SKM-1 treated with dmso at 0.1 percent for 144 hours (cell line): ENCODE measurements at regions not wholly inside any gene's neighbourhood (a gene's known extent, or its start where the extent isn't known, plus 50 kb on each side); places are given as distances from the start of the nearest gene placed in this dataset.
"Not testable (repeated sequence)": the region's sequence is repeated elsewhere in the genome, so short reads cannot be mapped to it uniquely, and the experiment has no call there.

Source experiments
- DNase-seq: peaks from one replicate; lab custom pipeline; 2025; ENCODE audit not compliant: unreplicated experiment; lab: John Stamatoyannopoulos, UW

DNA sequence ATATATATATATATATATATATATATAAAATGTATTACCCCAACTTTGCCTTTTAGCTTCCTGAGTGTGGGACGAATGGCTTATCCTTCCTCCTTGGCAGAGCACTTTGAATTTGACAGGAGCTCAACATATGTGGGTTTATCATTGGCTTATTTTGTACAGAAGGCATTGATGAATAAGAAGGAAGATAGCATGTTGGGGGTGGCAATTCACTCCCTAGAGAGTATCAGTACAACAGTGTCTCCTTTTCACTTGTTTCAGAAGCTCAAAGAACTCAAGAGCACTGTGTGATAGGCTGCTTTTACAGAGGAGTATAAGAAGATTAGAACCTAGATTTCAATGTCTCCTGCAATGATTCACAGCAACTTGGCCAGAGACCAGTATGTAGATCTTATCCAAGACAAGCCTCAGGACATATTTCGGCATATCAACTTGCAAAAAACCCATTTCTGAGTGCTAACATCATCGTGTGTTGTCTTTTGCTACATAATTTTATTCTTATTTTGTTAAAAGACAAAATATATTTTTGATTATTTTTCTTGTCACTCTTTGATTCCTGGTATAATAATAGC, 345.8 kb downstream of the SOCS6 start:
- DNase-seq, result no peak

DNA sequence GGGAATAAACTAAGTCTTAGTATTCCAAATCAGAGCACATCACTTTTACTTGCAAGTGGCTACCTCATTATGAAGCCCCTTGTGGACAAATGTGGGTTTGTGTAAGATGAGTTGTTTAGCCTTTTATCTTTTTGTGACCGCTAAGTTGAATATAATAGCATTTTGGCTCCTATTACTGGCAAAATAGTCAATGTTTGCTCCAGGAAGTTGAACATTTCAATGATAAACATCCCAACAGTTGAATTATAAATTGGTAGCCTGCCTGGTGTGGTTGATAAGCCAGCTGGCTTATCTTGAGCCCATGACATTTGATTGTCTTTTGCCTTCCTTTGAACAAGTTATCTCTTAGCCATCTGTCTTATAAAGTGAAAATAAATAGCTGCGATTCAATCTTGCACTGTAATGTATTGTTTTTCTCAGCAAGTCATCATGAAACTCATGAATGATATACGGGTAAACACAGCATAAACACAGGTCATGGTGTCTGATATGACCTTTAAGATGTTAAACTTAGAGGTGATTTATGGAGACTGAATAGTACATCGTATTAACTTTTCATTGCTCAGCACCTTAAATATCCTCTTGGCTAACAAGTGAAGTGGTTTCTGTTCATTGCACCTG, 338.4 kb downstream of the SOCS6 start:
- DNase-seq, result no peak

DNA sequence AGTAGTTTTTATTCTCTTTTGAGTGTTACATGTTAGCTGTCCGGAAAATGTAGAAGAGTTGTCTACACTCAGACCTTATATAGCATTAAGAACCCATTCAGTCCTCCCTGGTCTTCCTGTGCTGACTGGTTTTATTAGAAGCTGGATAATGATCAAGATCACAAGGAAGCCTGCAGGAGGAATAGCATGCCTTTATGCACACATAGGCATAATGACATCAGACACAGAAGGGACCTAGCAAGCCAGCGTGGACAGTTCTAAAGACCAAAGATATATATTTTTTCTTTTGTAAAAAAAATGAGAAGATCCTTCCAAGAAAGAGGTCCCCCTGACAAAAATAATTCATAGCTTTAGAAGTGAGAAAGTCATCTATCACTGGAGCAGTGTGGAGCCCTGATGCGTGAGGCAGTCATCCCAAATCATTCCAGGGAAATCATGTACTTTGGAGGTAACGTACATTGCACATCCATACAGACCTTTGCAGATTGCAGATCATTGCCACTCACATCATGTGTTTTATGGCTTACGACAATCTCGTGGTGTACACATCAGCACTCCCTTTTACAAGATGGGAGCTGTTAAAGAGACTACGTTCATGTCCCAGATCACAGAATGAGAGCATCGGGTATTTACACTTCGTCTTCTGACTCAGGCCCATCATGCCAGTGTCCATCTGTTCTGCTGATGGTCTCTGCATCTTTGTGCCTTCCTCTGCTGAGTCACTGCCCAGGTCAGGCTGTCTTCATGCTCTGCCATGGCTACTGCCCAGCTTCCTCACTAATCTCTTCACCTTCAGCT, 334.0 kb downstream of the SOCS6 start:
- DNase-seq, result no peak

DNA sequence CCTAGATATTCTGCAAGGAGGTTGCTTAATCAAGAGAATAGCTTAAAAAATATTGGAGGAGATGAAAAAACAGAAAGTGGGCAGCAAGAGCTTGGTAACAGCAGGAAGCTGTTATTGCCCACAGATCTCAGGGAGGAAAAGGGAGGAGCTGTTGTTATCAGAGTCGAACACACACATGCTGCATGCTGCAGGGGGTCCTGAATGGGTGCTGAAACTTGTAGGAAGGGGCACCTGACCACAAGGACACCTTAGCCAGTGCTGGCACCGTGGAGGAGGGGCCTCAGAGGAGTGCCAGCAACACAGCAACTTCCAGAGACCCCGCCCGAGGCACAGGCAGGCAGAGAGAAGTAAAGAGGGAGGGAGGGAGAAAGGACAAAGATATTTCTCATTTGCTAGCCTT, 332.9 kb downstream of the SOCS6 start:
- DNase-seq, result no peak

DNA sequence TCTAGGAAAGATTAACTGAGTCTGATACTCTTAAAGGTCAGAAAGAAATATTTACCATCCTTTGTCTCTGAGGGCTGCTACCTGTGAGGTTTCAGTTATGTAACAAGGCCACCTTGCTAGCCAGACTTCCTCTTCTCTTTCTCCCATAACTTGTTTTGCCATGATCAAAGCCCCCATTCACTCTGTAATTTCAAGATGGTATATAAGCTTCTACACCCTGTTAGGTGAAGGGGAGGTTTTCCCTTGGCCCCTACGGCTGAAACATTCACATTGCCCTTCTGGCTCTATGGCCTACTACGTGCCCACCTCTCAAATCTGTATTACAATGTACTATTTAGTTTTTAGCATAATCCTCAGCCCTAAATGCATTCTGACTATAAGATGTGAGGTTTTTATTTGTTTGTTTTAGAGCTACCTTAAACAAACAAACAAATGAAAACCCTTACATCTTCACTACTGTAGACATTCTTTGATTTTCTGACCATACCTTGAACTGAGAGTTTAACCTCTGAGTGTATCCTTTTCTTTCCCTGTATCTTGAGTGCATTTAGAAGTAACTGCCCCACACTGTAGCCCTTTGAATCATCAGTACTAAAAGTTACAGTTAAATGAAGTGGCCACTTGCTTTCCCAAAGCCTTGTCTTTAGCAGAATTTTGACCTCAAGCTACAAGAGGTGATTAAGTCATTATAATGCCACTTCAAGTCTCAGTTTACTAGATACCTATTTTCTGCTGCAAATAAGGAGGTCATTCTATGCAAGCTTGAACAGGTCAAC, 332.2 kb downstream of the SOCS6 start:
- DNase-seq, result no peak

DNA sequence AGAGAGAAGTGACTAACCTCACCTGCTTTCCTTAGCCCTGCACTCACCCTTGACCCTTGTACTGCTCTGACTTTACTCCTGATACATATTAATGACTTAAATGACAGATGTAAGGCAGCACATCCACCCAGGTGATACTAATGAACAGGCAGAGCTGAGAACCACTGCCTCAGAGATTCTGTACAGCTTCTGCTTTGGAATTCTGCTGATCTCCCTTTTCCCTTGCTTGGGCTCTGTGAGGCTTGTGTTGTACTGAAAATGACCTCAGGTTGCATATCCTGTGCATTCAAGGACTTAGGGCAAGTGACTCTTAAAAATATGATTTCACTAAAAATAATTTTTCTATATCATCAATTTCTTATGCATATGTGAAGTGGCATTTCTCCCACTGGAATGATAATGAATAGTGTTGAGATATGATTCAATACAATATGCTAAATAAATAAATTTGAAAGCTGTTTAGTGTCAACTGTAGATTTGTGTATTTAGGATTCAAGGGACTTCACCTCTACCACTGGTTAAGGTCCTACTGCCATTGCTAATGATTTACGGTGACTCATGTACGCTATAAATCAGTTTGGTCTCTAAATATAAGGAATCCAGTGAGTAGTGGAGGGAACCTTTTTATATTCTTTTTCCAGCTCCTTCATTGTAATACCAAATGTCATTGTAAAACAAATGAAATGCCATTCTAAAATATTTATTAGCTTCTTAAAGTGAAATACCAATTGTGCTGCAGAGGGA, 328.3 kb downstream of the SOCS6 start:
- no peak for DNase-seq

DNA sequence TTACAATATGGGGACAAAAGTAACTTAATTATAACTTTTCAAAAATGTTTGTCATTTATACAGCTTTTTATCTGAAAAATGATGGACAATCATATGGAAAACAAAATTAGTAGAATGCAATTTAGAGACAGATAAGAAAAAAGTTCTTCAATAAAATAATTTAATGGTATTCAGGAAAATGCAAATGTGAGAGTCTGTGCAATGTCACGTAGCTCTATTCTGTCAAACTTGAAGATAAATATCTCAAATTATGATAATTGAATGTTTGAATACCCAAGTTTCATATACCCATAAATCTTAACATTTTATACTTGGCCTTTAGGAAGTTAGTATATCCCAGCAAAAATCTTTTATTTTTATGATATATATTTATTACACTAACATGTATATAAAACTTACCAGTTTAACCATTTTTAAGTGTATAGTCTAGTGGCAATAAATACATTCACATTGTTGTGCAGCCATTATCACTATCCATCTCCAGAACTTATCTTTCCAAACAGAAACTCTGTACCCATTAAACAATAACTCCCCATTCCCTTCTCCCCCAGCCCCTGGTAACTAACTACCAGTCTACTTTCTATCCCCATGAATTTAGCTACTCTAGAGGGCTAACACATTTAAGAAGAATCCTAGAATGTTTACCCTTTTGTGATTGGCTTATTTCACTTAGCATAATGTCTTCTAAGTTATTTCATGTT, 311.5 kb downstream of the SOCS6 start:
- DNase-seq, result no peak

DNA sequence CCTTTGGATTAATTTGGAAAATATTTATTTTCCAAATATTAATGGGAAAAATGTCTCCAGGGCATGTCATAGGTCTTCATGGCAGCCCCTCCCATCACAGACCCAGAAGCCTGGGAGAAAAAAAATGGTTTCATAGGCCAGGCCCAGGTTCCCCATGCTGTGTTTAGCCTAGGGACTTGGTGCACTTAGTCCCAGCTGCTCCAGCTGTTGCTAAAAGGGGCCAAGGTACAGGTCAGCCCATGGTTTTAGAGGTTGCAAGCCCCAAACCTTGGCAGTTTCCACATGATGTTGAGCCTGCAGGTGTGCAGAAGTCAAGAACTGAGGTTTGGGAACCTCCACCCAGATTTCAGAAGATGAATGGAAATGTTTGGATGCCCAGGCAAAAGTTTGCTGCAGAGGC, 309.6 kb downstream of the SOCS6 start:
- DNase-seq, result no peak

DNA sequence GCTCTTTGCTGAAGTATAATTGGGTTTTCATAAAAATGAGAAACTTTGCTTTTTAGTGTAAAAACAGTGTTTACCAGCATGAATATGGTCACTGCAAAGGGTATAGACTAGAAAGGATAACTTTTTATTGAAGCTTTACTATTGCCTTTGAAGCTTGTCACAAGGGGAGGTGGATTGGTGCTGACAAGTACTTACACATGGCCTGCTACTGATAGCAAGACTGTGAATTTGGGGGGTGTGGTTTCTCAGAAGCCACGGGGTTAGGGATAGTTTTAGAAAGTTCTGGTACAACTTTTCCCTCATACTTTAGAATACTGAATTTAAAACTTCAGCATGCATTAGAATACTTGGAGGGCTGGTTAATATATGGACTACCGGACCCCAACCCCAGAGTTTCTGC, 294.1 kb downstream of the SOCS6 start:
- DNase-seq, result no peak

DNA sequence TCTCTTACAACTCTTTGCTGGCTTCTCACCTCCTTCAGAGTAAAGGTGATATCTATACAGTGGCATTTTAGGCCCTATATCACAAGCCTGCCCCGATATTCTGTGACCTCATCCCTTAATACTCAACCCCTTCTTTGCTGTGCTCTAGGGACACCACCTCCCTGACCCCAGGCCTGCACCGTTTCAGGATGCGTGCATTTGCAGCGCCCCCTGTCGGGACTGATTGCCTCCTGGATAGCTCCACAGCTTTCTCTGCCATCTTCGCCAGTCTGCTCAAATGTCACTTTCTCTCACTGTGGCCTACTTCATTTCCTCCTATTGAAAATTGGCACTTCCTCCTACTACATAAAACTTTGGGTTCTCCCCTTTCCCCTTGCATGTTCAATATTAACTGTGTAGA, 289.6 kb downstream of the SOCS6 start:
- DNase-seq, result no peak

DNA sequence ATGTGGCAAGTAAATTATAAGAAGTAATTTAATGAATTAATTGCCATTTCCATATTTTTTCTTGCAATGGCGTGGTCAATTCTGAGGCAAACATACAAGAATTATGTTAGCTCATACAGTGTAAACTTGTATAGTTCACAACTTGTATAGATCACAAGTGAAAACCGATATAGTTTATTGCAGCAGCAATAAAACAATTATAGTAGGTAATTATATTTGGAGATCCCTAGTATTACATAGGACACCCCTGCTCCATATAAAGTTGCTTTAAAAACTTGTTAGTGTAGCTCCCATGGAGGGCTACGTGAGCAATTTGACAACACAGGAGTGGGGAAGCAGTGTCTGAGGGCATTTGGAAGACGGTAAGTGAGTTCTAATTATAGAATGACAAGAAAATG, 288.2 kb downstream of the SOCS6 start:
- DNase-seq, result no peak

DNA sequence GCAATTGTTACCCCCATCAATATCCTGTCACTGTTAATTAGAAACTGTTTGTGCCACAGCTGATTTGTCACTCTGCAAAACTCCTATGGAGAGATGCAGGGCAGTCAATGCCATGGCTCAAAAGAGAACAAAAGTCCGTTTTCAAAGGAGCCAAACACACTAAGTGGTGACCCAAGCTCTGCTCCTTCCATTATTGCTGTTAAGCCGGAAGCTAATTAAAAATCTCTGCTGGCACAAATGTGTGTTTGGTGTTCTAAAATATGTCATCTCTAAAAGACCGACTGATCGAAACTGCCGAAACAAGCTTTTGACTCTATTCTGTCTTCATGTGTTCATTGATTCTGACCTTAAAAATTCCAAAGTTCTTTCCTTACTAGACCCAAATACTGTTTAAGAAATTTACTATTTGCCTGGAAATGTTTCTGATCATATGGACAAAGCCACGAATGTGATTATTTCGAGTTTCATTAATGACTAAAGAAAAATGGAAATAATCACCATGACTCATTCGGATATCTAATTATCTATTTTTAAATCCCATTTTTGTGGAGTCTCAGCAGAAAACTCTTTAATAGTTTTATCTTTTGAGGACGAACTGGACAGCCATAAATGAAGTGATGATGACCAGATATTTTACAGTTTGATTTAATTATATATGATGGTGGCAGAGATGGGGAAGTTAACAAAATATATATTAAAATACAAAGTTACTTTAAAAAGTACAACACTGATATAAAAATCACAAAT, 287.6 kb downstream of the SOCS6 start:
- DNase-seq, result no peak

DNA sequence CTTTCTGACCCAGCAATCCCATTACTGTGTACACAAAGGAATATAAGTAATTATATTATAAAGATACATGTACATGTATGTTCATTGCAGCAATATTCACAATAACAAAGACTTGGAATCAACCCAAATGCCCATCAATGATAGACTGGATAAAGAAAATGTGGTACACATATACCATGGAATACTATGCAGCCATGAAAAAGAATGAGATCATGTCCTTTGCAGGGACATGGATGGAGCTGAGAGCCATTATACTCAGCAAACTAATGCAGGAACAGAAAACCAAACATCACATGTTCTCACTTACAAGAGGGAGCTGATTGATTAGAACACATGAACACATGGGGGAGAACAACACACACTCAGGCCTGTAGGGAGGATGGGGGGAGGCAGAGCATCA, 286.1 kb downstream of the SOCS6 start:
- DNase-seq, result not testable (repeated sequence)

DNA sequence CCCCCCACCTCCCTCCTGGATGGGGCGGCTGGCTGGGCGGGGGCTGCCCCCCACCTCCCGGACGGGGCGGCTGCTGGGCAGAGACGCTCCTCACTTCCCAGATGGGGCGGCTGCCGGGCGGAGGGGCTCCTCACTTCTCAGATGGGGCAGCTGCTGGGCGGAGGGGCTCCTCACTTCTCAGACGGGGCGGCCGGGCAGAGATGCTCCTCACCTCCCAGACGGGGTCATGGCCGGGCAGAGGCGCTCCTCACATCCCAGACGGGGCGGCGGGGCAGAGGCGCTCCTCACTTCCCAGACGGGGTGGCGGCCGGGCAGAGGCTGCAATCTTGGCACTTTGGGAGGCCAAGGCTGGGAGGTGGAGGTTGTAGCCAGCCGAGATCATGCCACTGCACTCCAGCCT, 280.8 kb downstream of the SOCS6 start:
- not testable (repeated sequence) for DNase-seq

DNA sequence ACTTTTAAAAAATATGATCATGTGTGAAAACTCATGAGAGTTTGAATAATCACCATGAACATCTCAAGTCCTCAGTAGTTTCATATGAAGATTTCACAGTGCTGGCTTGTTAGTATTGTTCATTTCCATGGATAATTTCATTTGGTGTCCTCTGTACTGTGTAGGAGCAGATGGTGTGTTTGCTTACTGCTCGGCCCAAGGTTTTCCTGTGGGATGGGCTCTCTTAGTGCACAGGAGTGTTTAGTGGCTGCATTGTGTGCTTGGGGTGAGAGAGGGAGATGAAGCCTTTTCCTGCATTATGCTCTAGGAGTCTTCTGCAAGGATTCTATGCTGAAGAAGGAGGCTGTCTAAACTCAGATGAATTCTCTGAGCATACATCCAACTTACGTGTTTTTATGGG, 270.6 kb downstream of the SOCS6 start:
- DNase-seq, result no peak

DNA sequence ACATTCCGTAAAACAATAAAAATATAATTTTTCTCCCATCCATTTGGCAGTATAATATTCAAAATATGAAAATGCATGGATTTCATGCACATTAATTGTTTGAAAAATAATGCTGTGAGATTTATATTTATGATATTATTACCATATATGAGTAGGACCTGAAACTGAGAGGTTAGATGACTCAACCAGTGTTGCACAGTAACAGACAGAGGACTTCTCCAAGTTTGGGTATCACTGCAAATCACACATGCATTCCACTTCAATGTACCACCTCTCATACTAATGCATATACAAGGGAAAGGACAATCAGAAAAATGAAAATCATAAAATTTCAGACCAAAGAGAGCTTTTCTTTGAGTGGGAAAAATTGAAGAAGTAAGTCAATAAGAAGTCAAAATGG, 269.5 kb downstream of the SOCS6 start:
- no peak for DNase-seq

DNA sequence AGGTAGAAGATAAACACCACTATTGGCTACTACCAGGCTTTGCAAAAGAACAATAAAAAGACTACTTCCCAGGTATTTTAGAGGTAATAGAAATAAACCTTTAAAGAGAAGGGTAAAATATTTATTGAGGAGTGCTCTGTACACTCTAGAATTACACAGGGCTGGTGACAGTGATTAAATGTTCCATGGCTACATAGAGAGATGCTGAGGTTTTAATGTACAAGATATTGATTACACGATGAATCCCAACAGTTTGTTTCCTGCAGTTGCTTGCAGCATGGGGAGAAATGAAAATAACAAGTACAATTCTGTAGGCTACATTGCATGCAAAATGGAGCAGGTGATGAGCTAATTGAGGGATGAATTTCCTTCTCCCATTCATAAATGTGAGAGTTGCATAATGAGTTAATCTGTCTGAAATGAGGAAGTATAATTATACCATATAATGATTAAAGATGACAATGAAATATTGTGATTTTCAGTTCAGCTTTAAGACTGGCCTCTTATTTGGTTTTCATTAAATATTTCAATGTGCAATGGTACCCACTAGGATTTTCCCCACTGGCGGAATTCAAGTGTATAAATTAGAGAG, 266.1 kb downstream of the SOCS6 start:
- DNase-seq, result no peak

DNA sequence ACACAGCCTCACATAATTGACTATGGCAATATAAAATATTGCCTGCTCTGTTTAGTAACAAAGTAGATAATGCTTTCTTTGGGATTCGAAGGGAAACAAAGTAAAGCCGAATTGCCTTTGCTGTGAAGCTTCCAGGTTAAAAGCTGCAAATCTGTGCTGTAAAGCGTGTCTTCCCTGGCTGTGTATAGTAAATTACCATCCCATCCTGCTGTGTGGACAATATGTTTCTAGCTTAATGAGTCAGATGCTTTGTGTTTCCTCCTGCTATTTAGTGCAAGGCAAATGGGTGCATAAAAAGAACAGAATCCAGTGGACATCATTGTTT, 265.1 kb downstream of the SOCS6 start:
- DNase-seq, result no peak

DNA sequence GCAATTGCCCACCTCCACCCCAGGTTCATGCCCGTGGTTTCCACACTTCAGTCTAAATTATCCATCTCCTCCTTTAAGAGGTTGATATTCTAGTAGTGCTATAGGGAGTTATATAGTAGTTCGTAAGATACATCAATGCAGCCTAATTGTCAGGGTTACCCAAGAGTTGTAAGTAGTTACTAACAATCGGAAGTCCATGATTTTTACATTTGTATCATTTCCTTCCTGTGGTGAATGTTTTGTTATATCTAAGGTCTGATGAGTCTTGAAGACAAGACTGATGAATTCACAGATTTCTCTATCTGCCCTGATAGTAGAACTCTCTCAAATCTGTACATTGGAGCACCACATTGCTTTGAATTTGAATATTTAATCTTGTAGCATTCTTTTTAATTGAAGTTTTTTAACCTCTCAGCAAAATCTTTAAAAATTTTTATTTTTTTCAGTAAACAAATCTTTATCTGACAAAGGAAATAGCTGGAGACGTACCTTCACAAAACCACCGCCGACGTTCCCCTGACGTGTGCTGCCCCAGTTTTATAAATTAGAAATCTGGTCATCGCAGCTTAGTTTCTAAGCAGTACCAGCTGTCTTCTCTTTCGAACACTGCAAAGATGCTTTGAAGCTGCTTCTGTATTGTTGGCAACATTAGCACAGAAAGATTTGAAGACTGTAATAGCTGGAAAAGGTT, 264.5 kb downstream of the SOCS6 start:
- no peak for DNase-seq
